ENCODE measurements at regions not wholly inside any gene's neighbourhood (a gene's known extent, or its start where the extent isn't known, plus 50 kb on each side); places are given as distances from the start of the nearest gene placed in this dataset.

- intact Hi-C loops (cut with micrococcal nuclease; ENCODE audit: unreplicated experiment): no loop called here
- H3K27me3 ChIP-seq (replicated peaks; ENCODE audit: control insufficient read depth, insufficient read depth, low read length): no peaks in the 10 kb centered on the region; the same call in 1 of the 2 replicates
- DNase-seq: no peak
- no peaks in the 10 kb centered on the region for H3K4me1 ChIP-seq
- no peak for TF ChIP-seq CTCF (IDR thresholded peaks at IDR 0.05; ENCODE audit: insufficient read depth in 1 of 2, low read depth in 1 of 2, low read length in 1 of 2, severe bottlenecking in 1 of 2, unreplicated experiment in 1 of 2)
- Mint-ChIP-seq H3K9me3 (ENCODE audit: unreplicated experiment) (no peaks in the 10 kb centered on the region), H3K4me1 (ENCODE audit: low read depth, unreplicated experiment) (no peaks in the 10 kb centered on the region), H3K27me3 (ENCODE audit: insufficient read depth, unreplicated experiment) (peaks cover 23% of the 10 kb centered on the region), H3K4me3 (ENCODE audit: unreplicated experiment) (no peak overlapping the region), H3K27ac (ENCODE audit: unreplicated experiment) (no peak overlapping the region), H3K36me3 (ENCODE audit: insufficient read depth, unreplicated experiment) (no peaks in the 10 kb centered on the region)
- no peak overlapping the region for H3K4me3 ChIP-seq (ENCODE audit: low read depth, low read length)
- no TSS peak for BruUV-seq (replicated peaks)
- POLR2A ChIA-PET: no interaction called here
- no peaks in the 10 kb centered on the region for H3K9me3 ChIP-seq
- CTCF ChIA-PET: no interaction called here
- H3K36me3 ChIP-seq (ENCODE audit: control insufficient read depth, insufficient read depth, low read length): no peaks in the 10 kb centered on the region
These were observed 61.5 kb upstream of the PLEKHG7 start for GRCh38 chr12:92641291-92641690.

GRCh38 chr12:92640691-92641090 lies 62.1 kb upstream of the PLEKHG7 start:
- POLR2A ChIA-PET: no interaction called here
- BruUV-seq (replicated peaks): no TSS peak
- no peaks in the 10 kb centered on the region for H3K36me3 Mint-ChIP-seq (ENCODE audit: insufficient read depth, unreplicated experiment)

GRCh38 chr12:92639017-92639416 lies 63.8 kb upstream of the PLEKHG7 start:
- DNase-seq: no peak
- Mint-ChIP-seq H3K9me3 (ENCODE audit: unreplicated experiment) (no peaks in the 10 kb centered on the region), H3K27me3 (ENCODE audit: insufficient read depth, unreplicated experiment) (peaks cover 13% of the 10 kb centered on the region), H3K36me3 (ENCODE audit: insufficient read depth, unreplicated experiment) (no peaks in the 10 kb centered on the region), H3K27ac (ENCODE audit: unreplicated experiment) (no peak overlapping the region), H3K4me3 (ENCODE audit: unreplicated experiment) (no peak overlapping the region), H3K4me1 (ENCODE audit: low read depth, unreplicated experiment) (no peaks in the 10 kb centered on the region)
- Histone ChIP-seq H3K36me3 (ENCODE audit: control insufficient read depth, insufficient read depth, low read length) (no peaks in the 10 kb centered on the region), H3K9me3 (no peaks in the 10 kb centered on the region), H3K4me1 (no peaks in the 10 kb centered on the region), H3K4me3 (ENCODE audit: low read depth, low read length) (no peak overlapping the region), H3K27me3 (replicated peaks; ENCODE audit: control insufficient read depth, insufficient read depth, low read length) (no peaks in the 10 kb centered on the region; the same call in 1 of the 2 replicates)
- no peak for TF ChIP-seq CTCF (IDR thresholded peaks at IDR 0.05; ENCODE audit: insufficient read depth in 1 of 2, low read depth in 1 of 2, low read length in 1 of 2, severe bottlenecking in 1 of 2, unreplicated experiment in 1 of 2)
- POLR2A ChIA-PET: no interaction called here
- CTCF ChIA-PET: no interaction called here
- intact Hi-C loops (cut with micrococcal nuclease; ENCODE audit: unreplicated experiment): no loop called here
- BruUV-seq (replicated peaks): no TSS peak

More at GRCh38 chr12:92640691-92641090, 62.1 kb upstream of the PLEKHG7 start:
- Histone ChIP-seq H3K36me3 (ENCODE audit: control insufficient read depth, insufficient read depth, low read length) (no peaks in the 10 kb centered on the region), H3K4me1 (no peaks in the 10 kb centered on the region), H3K27me3 (replicated peaks; ENCODE audit: control insufficient read depth, insufficient read depth, low read length) (no peaks in the 10 kb centered on the region; the same call in 1 of the 2 replicates), H3K4me3 (ENCODE audit: low read depth, low read length) (no peak overlapping the region), H3K9me3 (no peaks in the 10 kb centered on the region)
- CTCF ChIA-PET: no interaction called here
- no peak for TF ChIP-seq CTCF (IDR thresholded peaks at IDR 0.05; ENCODE audit: insufficient read depth in 1 of 2, low read depth in 1 of 2, low read length in 1 of 2, severe bottlenecking in 1 of 2, unreplicated experiment in 1 of 2)
- no peaks in the 10 kb centered on the region for H3K4me1 Mint-ChIP-seq (ENCODE audit: low read depth, unreplicated experiment)
- no peak overlapping the region for H3K4me3 Mint-ChIP-seq (ENCODE audit: unreplicated experiment)
- DNase-seq: no peak
- peaks cover 19% of the 10 kb centered on the region for H3K27me3 Mint-ChIP-seq (ENCODE audit: insufficient read depth, unreplicated experiment)
- H3K27ac Mint-ChIP-seq (ENCODE audit: unreplicated experiment): no peak overlapping the region
- intact Hi-C loops (cut with micrococcal nuclease; ENCODE audit: unreplicated experiment): no loop called here
- no peaks in the 10 kb centered on the region for H3K9me3 Mint-ChIP-seq (ENCODE audit: unreplicated experiment)

Data from Caco-2 (cell line).